ENCODE measurements at regions not wholly inside any gene's neighbourhood (a gene's known extent, or its start where the extent isn't known, plus 50 kb on each side); places are given as distances from the start of the nearest gene placed in this dataset.

DNA sequence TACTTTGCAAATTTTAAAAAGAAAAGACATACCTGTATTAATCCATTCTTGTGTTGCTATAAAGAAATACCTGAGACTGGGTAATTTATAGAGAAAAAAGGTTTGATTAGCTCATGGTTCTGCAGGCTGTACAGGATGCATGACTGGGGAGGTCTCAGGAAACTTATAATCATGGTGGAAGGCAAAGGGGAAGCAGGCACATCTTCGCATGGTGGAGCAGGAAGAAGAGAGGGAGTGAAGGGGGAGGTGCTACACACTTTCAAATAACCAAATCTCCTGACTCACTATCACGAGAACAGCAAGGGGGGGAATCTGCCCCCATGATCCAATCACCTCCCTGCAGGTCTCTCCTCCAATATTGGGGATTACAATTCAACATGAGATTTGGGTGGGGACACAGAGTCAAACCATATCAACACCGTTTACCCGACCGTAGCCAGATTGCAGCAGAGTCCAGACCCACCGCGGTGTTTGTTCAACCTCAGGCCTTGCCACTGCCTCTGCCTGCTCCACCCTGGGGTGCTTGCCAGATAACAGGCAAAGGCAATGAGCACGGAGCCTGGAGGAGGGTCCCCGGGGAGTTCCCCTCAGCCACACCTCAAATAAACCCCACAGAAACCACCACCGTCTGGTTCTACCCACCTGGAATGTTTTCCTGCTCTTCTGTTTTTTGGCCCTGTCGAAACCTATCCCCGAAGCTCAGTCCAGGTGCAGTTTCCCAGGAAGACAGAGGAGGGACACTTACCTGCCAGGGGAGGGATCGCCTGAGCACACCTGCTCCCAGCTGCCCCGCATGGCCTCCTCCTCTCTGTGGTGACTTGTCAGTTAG is 142.2 kb upstream of the AFDN start:
- H3K4me2 ChIP-seq (ENCODE audit: low read depth, low read length) = no peak overlapping the region
- no peaks in the 10 kb centered on the region for H3K79me2 ChIP-seq (ENCODE audit: low read length)
- H3K27ac ChIP-seq (ENCODE audit: low read length) = no peak overlapping the region
- no peaks in the 10 kb centered on the region for H3K9me2 ChIP-seq (replicated peaks; ENCODE audit: insufficient read depth, low read length)
- H3K9ac ChIP-seq (ENCODE audit: low read length) = no peak overlapping the region
- no peaks in the 10 kb centered on the region for H4K20me1 ChIP-seq (ENCODE audit: insufficient read depth, low read length)
- H3K36me3 ChIP-seq (replicated peaks; ENCODE audit: insufficient read depth, low read length) = no peaks in the 10 kb centered on the region
- no peak for DNase-seq
- no peaks in the 10 kb centered on the region for H3K9me3 ChIP-seq (replicated peaks; ENCODE audit: insufficient read depth, low read length)
- no peaks in the 10 kb centered on the region for H3F3A ChIP-seq (ENCODE audit: insufficient read depth, low read length)
- TF ChIP-seq, protein P1, sequence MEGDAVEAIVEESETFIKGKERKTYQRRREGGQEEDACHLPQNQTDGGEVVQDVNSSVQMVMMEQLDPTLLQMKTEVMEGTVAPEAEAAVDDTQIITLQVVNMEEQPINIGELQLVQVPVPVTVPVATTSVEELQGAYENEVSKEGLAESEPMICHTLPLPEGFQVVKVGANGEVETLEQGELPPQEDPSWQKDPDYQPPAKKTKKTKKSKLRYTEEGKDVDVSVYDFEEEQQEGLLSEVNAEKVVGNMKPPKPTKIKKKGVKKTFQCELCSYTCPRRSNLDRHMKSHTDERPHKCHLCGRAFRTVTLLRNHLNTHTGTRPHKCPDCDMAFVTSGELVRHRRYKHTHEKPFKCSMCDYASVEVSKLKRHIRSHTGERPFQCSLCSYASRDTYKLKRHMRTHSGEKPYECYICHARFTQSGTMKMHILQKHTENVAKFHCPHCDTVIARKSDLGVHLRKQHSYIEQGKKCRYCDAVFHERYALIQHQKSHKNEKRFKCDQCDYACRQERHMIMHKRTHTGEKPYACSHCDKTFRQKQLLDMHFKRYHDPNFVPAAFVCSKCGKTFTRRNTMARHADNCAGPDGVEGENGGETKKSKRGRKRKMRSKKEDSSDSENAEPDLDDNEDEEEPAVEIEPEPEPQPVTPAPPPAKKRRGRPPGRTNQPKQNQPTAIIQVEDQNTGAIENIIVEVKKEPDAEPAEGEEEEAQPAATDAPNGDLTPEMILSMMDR (IDR thresholded peaks at IDR 0.05; ENCODE audit: low read length) = no peak
- TF ChIP-seq EZH2 (optimal IDR thresholded peaks at IDR 0.05; ENCODE audit: low read depth, low read length) = no peak
- no peak for TF ChIP-seq EZH2phosphoT487 (IDR thresholded peaks at IDR 0.05; ENCODE audit: low read length)
- H3K4me1 ChIP-seq (ENCODE audit: low read length) = no peaks in the 10 kb centered on the region
- H3K27me3 ChIP-seq (replicated peaks; ENCODE audit: insufficient read depth, low read length) = peaks cover 11% of the 10 kb centered on the region
- no peak overlapping the region for H2AFZ ChIP-seq (ENCODE audit: low read length)
- H3K4me3 ChIP-seq (ENCODE audit: low read length) = no peak overlapping the region

DNA sequence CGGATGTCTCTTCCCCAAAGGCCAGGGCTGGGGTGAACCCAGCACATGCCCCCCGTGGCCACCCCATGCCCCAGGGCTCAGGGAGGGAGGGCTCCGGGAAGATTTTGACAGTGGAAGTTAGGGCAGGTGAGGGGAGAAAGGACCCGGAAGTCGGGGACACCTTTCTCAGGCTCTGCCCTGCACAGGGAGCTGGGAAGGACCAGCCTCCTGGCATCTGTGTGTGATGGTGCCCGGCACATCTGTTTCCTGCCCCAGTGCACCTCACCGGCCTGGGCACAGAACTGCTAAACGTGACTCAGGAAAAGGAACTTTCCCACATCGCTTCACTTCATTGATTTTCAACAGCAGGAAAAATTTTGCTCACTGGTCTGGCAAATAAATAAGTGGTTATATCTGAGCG is 141.1 kb upstream of the AFDN start:
- Histone ChIP-seq H3K36me3 (replicated peaks; ENCODE audit: insufficient read depth, low read length) (no peaks in the 10 kb centered on the region), H3F3A (ENCODE audit: insufficient read depth, low read length) (no peaks in the 10 kb centered on the region), H3K4me1 (ENCODE audit: low read length) (no peaks in the 10 kb centered on the region), H4K20me1 (ENCODE audit: insufficient read depth, low read length) (no peaks in the 10 kb centered on the region), H2AFZ (ENCODE audit: low read length) (no peak overlapping the region), H3K4me2 (ENCODE audit: low read depth, low read length) (no peak overlapping the region), H3K9ac (ENCODE audit: low read length) (no peak overlapping the region), H3K9me2 (replicated peaks; ENCODE audit: insufficient read depth, low read length) (no peaks in the 10 kb centered on the region), H3K9me3 (replicated peaks; ENCODE audit: insufficient read depth, low read length) (no peaks in the 10 kb centered on the region), H3K79me2 (ENCODE audit: low read length) (no peaks in the 10 kb centered on the region), H3K27me3 (replicated peaks; ENCODE audit: insufficient read depth, low read length) (no peaks in the 10 kb centered on the region; the same call in 1 of the 2 replicates), H3K27ac (ENCODE audit: low read length) (no peak overlapping the region), H3K4me3 (ENCODE audit: low read length) (no peak overlapping the region)
- no peak for DNase-seq
- TF ChIP-seq EZH2 (optimal IDR thresholded peaks at IDR 0.05; ENCODE audit: low read depth, low read length) = no peak
- TF ChIP-seq EZH2phosphoT487 (IDR thresholded peaks at IDR 0.05; ENCODE audit: low read length) = no peak
- TF ChIP-seq, protein P1 (IDR thresholded peaks at IDR 0.05; ENCODE audit: low read length) = no peak

DNA sequence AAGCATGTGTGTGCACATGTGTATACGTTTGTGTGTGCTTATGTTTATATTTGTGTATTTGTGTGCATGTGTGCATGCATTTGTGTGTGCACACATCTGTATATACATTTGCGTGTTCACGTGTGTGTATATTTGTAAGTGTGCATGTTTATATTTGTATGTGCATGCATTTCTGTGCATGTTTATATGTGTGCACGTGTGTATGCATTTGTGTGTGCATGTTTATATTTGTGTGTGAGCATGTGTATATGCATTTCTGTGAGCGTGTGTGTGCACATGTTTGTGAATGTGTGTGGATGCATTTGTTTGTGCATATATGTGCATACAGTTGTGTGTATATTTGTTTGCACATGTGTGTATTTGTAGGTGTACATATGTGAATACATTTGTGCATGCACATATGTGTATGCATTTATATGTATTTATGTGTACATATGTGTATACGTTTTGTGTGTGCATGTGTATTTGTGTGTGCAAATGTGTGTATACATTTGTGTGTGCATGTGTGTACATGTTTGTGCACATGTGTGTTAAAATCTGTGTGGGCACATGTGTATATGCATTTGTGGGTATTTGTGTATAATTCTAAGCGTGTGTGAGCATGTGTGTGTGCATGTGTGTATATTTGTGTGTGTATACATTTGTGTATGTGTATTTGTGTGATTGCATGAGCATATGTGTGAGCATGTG is 140.4 kb upstream of the AFDN start:
- Histone ChIP-seq H4K20me1 (ENCODE audit: insufficient read depth, low read length) (no peaks in the 10 kb centered on the region), H3K27me3 (replicated peaks; ENCODE audit: insufficient read depth, low read length) (no peaks in the 10 kb centered on the region; the same call in 1 of the 2 replicates), H3K27ac (ENCODE audit: low read length) (no peak overlapping the region), H3K9me3 (replicated peaks; ENCODE audit: insufficient read depth, low read length) (no peaks in the 10 kb centered on the region), H3F3A (ENCODE audit: insufficient read depth, low read length) (no peaks in the 10 kb centered on the region), H3K4me2 (ENCODE audit: low read depth, low read length) (no peak overlapping the region), H2AFZ (ENCODE audit: low read length) (no peak overlapping the region), H3K79me2 (ENCODE audit: low read length) (no peaks in the 10 kb centered on the region), H3K4me1 (ENCODE audit: low read length) (no peaks in the 10 kb centered on the region), H3K9ac (ENCODE audit: low read length) (no peak overlapping the region), H3K4me3 (ENCODE audit: low read length) (no peak overlapping the region), H3K9me2 (replicated peaks; ENCODE audit: insufficient read depth, low read length) (no peaks in the 10 kb centered on the region), H3K36me3 (replicated peaks; ENCODE audit: insufficient read depth, low read length) (no peaks in the 10 kb centered on the region)
- TF ChIP-seq, protein P1 (IDR thresholded peaks at IDR 0.05; ENCODE audit: low read length) = no peak
- TF ChIP-seq EZH2phosphoT487 (IDR thresholded peaks at IDR 0.05; ENCODE audit: low read length) = no peak
- DNase-seq = no peak

Data from MM.1S (cell line).